ENCODE measurements at regions not wholly inside any gene's neighbourhood (a gene's known extent, or its start where the extent isn't known, plus 50 kb on each side); places are given as distances from the start of the nearest gene placed in this dataset.

- peak overlapping the region; percentile 29; the same call in 1 of the 2 replicates for H3K27ac ChIP-seq
- TF ChIP-seq ZFX (IDR thresholded peaks at IDR 0.05; ENCODE audit: borderline replicate concordance) (no peak), CTCF (IDR thresholded peaks at IDR 0.05) (no peak)
These were observed 764.7 kb downstream of the SATB2 start for GRCh38 chr2:198692907-198693510.

GRCh38 chr2:198691236-198691635 lies 766.5 kb downstream of the SATB2 start:
- no peak for TF ChIP-seq ZFX (IDR thresholded peaks at IDR 0.05; ENCODE audit: borderline replicate concordance)
- TF ChIP-seq CTCF (IDR thresholded peaks at IDR 0.05) = no peak
- no peak overlapping the region for H3K27ac ChIP-seq

- TF ChIP-seq CTCF (IDR thresholded peaks at IDR 0.05) = no peak
- no peak for TF ChIP-seq ZFX (IDR thresholded peaks at IDR 0.05; ENCODE audit: borderline replicate concordance)
- no peak overlapping the region for H3K27ac ChIP-seq
These were observed 793.4 kb downstream of the SATB2 start for GRCh38 chr2:198664321-198664720.

GRCh38 chr2:198662905-198663304 lies 794.8 kb downstream of the SATB2 start:
- TF ChIP-seq ZFX (IDR thresholded peaks at IDR 0.05; ENCODE audit: borderline replicate concordance) (no peak), CTCF (IDR thresholded peaks at IDR 0.05) (no peak)
- H3K27ac ChIP-seq = no peak overlapping the region

- H3K27ac ChIP-seq = no peak overlapping the region
- TF ChIP-seq ZFX (IDR thresholded peaks at IDR 0.05; ENCODE audit: borderline replicate concordance) (no peak), CTCF (IDR thresholded peaks at IDR 0.05) (no peak)
These were observed 797.2 kb downstream of the SATB2 start for GRCh38 chr2:198660501-198660900.

GRCh38 chr2:198659096-198659870 lies 798.5 kb downstream of the SATB2 start:
- H3K27ac ChIP-seq = peak overlapping the region; percentile 35
- no peak for TF ChIP-seq CTCF (IDR thresholded peaks at IDR 0.05)
- no peak for TF ChIP-seq ZFX (IDR thresholded peaks at IDR 0.05; ENCODE audit: borderline replicate concordance)

- 0 out of 2 replicates have a peak overlapping the region, but pooled peaks have one; percentile 35 for H3K27ac ChIP-seq
- peak; percentile 80 for TF ChIP-seq CTCF (IDR thresholded peaks at IDR 0.05)
- TF ChIP-seq ZFX (IDR thresholded peaks at IDR 0.05; ENCODE audit: borderline replicate concordance) = no peak
These were observed 800.1 kb downstream of the SATB2 start for GRCh38 chr2:198657512-198658121.

Data from 22Rv1 (cell line).